ENCODE measurements at regions not wholly inside any gene's neighbourhood (a gene's known extent, or its start where the extent isn't known, plus 50 kb on each side); places are given as distances from the start of the nearest gene placed in this dataset.

GRCh38 chr17:77730376-77730775 is 228.1 kb upstream of the TNRC6C start:
- H3K4ac ChIP-seq (ENCODE audit: low read depth, low read length), result no peak overlapping the region
- no peak overlapping the region for H2AK5ac ChIP-seq (ENCODE audit: low read length)

GRCh38 chr17:77733576-77734296 is 224.8 kb upstream of the TNRC6C start:
- Histone ChIP-seq H3K27me3 (ENCODE audit: insufficient read depth, low read length, poor library complexity) (peaks cover 3% of the 10 kb centered on the region), H3K56ac (ENCODE audit: low read length) (no peak overlapping the region), H3K4me1 (ENCODE audit: control insufficient read depth, low read depth, low read length) (peaks cover 4% of the 10 kb centered on the region), H2BK120ac (ENCODE audit: low read depth, low read length) (no peak overlapping the region), H3K27ac (ENCODE audit: low read depth, low read length) (no peak overlapping the region), H2AK5ac (ENCODE audit: low read length) (no peak overlapping the region), H4K8ac (ENCODE audit: low read depth, low read length) (no peak overlapping the region), H4K5ac (ENCODE audit: low read length) (no peak overlapping the region), H2BK5ac (ENCODE audit: low read length) (no peak overlapping the region), H3K18ac (ENCODE audit: low read length) (no peak overlapping the region), H3K23ac (ENCODE audit: low read length) (no peak overlapping the region), H3K36me3 (ENCODE audit: control insufficient read depth, insufficient read depth, low read length) (no peaks in the 10 kb centered on the region), H3K79me1 (ENCODE audit: low read length) (no peaks in the 10 kb centered on the region), H2BK15ac (replicated peaks; ENCODE audit: low read depth) (no peak overlapping the region), H3K79me2 (ENCODE audit: control insufficient read depth, insufficient read depth, low read length) (no peaks in the 10 kb centered on the region), H3K4ac (ENCODE audit: low read depth, low read length) (no peak overlapping the region), H3K4me3 (ENCODE audit: low read length) (no peak overlapping the region), H3K9ac (ENCODE audit: low read length) (no peak overlapping the region), H3K4me2 (ENCODE audit: low read length) (no peak overlapping the region)
- WGBS (ENCODE audit: extremely low coverage, insufficient coverage, low lambda C conversion rate), result no CpG with 5 or more reads among the region's 8 CpGs
- no peak for DNase-seq

More at GRCh38 chr17:77730376-77730775, 228.1 kb upstream of the TNRC6C start:
- Histone ChIP-seq H3K27me3 (ENCODE audit: insufficient read depth, low read length, poor library complexity) (no peaks in the 10 kb centered on the region), H3K4me3 (ENCODE audit: low read length) (no peak overlapping the region), H3K4me1 (ENCODE audit: control insufficient read depth, low read depth, low read length) (peaks cover 4% of the 10 kb centered on the region), H3K18ac (ENCODE audit: low read length) (no peak overlapping the region), H3K79me2 (ENCODE audit: control insufficient read depth, insufficient read depth, low read length) (no peaks in the 10 kb centered on the region), H4K5ac (ENCODE audit: low read length) (no peak overlapping the region), H2BK5ac (ENCODE audit: low read length) (no peak overlapping the region), H3K79me1 (ENCODE audit: low read length) (no peaks in the 10 kb centered on the region), H3K36me3 (ENCODE audit: control insufficient read depth, insufficient read depth, low read length) (no peaks in the 10 kb centered on the region), H4K8ac (ENCODE audit: low read depth, low read length) (no peak overlapping the region), H3K27ac (ENCODE audit: low read depth, low read length) (no peak overlapping the region), H3K56ac (ENCODE audit: low read length) (no peak overlapping the region), H3K23ac (ENCODE audit: low read length) (no peak overlapping the region), H3K4me2 (ENCODE audit: low read length) (no peak overlapping the region), H2BK15ac (replicated peaks; ENCODE audit: low read depth) (no peak overlapping the region), H3K9ac (ENCODE audit: low read length) (no peak overlapping the region), H2BK120ac (ENCODE audit: low read depth, low read length) (no peak overlapping the region)
- DNase-seq, result no peak

DNA sequence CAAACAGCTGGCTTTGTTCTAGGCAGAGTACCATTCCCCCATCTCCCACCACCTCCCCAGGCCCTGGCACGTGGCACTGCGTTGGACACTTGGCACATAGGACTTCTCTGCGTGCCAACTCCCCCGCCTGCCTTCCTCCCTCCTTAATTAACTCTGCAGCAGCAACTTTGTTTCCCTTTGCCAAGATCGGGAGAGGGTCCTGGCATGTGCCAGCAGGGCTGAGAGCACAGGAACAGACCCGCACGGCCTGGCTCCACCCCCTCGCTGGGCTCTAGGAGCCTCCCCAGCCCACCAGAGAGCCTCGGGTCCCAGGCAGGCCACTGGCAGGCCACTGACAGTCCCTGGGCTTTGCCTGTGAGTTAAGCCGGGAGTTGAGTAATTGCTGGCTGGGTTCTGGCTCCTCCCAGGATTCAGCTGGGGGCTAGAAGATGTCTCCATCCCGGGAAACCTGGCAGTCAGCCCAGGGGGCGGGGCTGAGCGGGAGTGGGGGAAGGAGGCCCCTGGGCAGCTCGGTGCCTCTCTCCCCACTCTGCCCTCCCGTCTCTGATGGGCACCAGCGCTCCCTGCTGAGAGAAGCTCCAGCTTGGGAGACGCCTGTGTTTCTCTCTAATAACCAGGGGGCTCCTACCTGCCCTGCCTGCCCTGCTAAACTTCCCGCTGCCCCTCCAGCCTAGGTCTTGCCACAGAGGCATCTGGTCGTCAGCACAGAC is 224.0 kb upstream of the TNRC6C start:
- Histone ChIP-seq H4K8ac (ENCODE audit: low read depth, low read length) (no peak overlapping the region), H3K9ac (ENCODE audit: low read length) (peak overlapping the region; percentile 31), H3K79me1 (ENCODE audit: low read length) (no peaks in the 10 kb centered on the region), H2BK120ac (ENCODE audit: low read depth, low read length) (no peak overlapping the region), H3K36me3 (ENCODE audit: control insufficient read depth, insufficient read depth, low read length) (no peaks in the 10 kb centered on the region), H3K79me2 (ENCODE audit: control insufficient read depth, insufficient read depth, low read length) (no peaks in the 10 kb centered on the region), H3K27ac (ENCODE audit: low read depth, low read length) (no peak overlapping the region), H2BK5ac (ENCODE audit: low read length) (no peak overlapping the region), H2AK5ac (ENCODE audit: low read length) (no peak overlapping the region), H3K23ac (ENCODE audit: low read length) (no peak overlapping the region), H3K56ac (ENCODE audit: low read length) (peak overlapping the region; percentile 53), H3K4me3 (ENCODE audit: low read length) (no peak overlapping the region), H3K18ac (ENCODE audit: low read length) (no peak overlapping the region), H4K5ac (ENCODE audit: low read length) (no peak overlapping the region), H3K4ac (ENCODE audit: low read depth, low read length) (no peak overlapping the region), H3K4me2 (ENCODE audit: low read length) (peak overlapping the region; percentile 13), H3K4me1 (ENCODE audit: control insufficient read depth, low read depth, low read length) (peaks cover 4% of the 10 kb centered on the region), H3K27me3 (ENCODE audit: insufficient read depth, low read length, poor library complexity) (peaks cover 3% of the 10 kb centered on the region), H2BK15ac (replicated peaks; ENCODE audit: low read depth) (no peak overlapping the region)
- no CpG with 5 or more reads among the region's 19 CpGs for WGBS (ENCODE audit: extremely low coverage, insufficient coverage, low lambda C conversion rate)
- peak; percentile 76 for DNase-seq

- Histone ChIP-seq H3K4ac (ENCODE audit: low read depth, low read length) (no peak overlapping the region), H3K4me3 (ENCODE audit: low read length) (no peak overlapping the region), H2BK15ac (replicated peaks; ENCODE audit: low read depth) (no peak overlapping the region), H3K4me1 (ENCODE audit: control insufficient read depth, low read depth, low read length) (peaks cover 4% of the 10 kb centered on the region), H4K8ac (ENCODE audit: low read depth, low read length) (no peak overlapping the region), H3K27me3 (ENCODE audit: insufficient read depth, low read length, poor library complexity) (peaks cover 3% of the 10 kb centered on the region), H3K79me1 (ENCODE audit: low read length) (no peaks in the 10 kb centered on the region), H2AK5ac (ENCODE audit: low read length) (no peak overlapping the region), H4K5ac (ENCODE audit: low read length) (no peak overlapping the region), H2BK120ac (ENCODE audit: low read depth, low read length) (no peak overlapping the region), H3K18ac (ENCODE audit: low read length) (peak overlapping the region; percentile 3), H3K36me3 (ENCODE audit: control insufficient read depth, insufficient read depth, low read length) (no peaks in the 10 kb centered on the region), H3K56ac (ENCODE audit: low read length) (peak overlapping the region; percentile 52), H2BK5ac (ENCODE audit: low read length) (no peak overlapping the region), H3K9ac (ENCODE audit: low read length) (peak overlapping the region; percentile 31), H3K79me2 (ENCODE audit: control insufficient read depth, insufficient read depth, low read length) (no peaks in the 10 kb centered on the region), H3K4me2 (ENCODE audit: low read length) (peak overlapping the region; percentile 13), H3K23ac (ENCODE audit: low read length) (no peak overlapping the region), H3K27ac (ENCODE audit: low read depth, low read length) (no peak overlapping the region)
- WGBS (ENCODE audit: extremely low coverage, insufficient coverage, low lambda C conversion rate), result no CpG with 5 or more reads among the region's 10 CpGs
- DNase-seq, result peak; percentile 65
Observed at GRCh38 chr17:77735081-77735565, 223.4 kb upstream of the TNRC6C start.

DNA sequence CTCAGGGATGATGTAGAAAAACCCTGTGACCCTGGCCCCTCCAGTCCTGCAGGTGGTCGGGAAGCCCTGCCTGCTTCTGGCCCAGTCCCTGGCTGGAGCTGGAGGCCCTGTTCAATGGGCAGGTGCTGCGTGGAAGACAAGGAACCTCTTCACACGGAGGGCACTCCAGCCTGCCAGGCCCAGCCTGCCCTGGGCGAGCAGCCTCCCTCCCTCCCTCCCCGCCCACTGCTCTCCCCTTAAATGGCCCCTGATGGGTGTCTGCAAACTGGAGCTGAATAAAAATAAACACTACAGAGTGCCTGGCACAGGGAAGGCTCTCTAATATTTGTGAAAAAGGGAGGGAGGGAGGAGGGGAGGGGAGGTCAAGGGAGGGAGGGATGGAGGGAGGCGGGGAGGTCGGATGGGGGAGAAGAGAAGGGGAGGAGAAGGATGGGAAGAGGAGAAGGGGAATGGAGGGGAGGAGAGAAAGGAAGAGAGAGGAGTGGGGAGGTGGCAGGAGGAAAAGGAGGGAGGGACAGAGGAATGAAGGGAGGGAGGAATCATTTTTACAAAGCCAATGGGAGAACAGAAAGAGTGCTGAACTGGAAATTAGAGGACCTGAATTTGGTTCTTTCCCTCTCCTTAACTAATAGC is 222.8 kb upstream of the TNRC6C start:
- no peak overlapping the region for H4K8ac ChIP-seq (ENCODE audit: low read depth, low read length)
- DNase-seq, result no peak

More for the DNA sequence above, 222.8 kb upstream of the TNRC6C start:
- H3K36me3 ChIP-seq (ENCODE audit: control insufficient read depth, insufficient read depth, low read length), result no peaks in the 10 kb centered on the region
- no peak overlapping the region for H3K27ac ChIP-seq (ENCODE audit: low read depth, low read length)
- H2BK5ac ChIP-seq (ENCODE audit: low read length), result no peak overlapping the region
- H3K9ac ChIP-seq (ENCODE audit: low read length), result no peak overlapping the region
- H3K4me2 ChIP-seq (ENCODE audit: low read length), result peak overlapping the region; percentile 13
- H2BK15ac ChIP-seq (replicated peaks; ENCODE audit: low read depth), result no peak overlapping the region
- no peak overlapping the region for H3K4ac ChIP-seq (ENCODE audit: low read depth, low read length)
- WGBS (ENCODE audit: extremely low coverage, insufficient coverage, low lambda C conversion rate), result no CpG with 5 or more reads among the region's 7 CpGs
- H3K4me3 ChIP-seq (ENCODE audit: low read length), result no peak overlapping the region
- H3K27me3 ChIP-seq (ENCODE audit: insufficient read depth, low read length, poor library complexity), result peaks cover 3% of the 10 kb centered on the region
- H3K18ac ChIP-seq (ENCODE audit: low read length), result no peak overlapping the region
- H4K5ac ChIP-seq (ENCODE audit: low read length), result no peak overlapping the region
- H3K79me2 ChIP-seq (ENCODE audit: control insufficient read depth, insufficient read depth, low read length), result no peaks in the 10 kb centered on the region
- H2AK5ac ChIP-seq (ENCODE audit: low read length), result no peak overlapping the region
- H3K4me1 ChIP-seq (ENCODE audit: control insufficient read depth, low read depth, low read length), result peaks cover 4% of the 10 kb centered on the region
- no peak overlapping the region for H2BK120ac ChIP-seq (ENCODE audit: low read depth, low read length)
- no peak overlapping the region for H3K23ac ChIP-seq (ENCODE audit: low read length)
- H3K56ac ChIP-seq (ENCODE audit: low read length), result no peak overlapping the region
- H3K79me1 ChIP-seq (ENCODE audit: low read length), result no peaks in the 10 kb centered on the region

All from mesendoderm (in vitro differentiated cells).